Lung (tissue), 11 donors: ENCODE measurements at regions not wholly inside any gene's neighbourhood (a gene's known extent, or its start where the extent isn't known, plus 50 kb on each side); places are given as distances from the start of the nearest gene placed in this dataset.
A peak's percentile ranks its signal among the peaks of the same experiment; 100 is the strongest.

Source experiments
- ATAC-seq: fragments of 200-7000 bp; cut with Tn5 transposase; one replicate; pipeline ENCODE4 v1.9.1; 2020; ENCODE audit warnings: moderate number of reproducible peaks; ENCODE audit not compliant: insufficient read depth, low FRiP score
- DNase-seq, 3 donors: peaks; one replicate each; pipeline ENCODE4 v3.0.0-alpha.2; 2013 to 2017
- H3K27ac ChIP-seq, 2 donors: one replicate each; pipeline ENCODE4 v1.5.1; 2013; ENCODE audit warnings: mild to moderate bottlenecking in 2 of 2, moderate library complexity in 2 of 2, control low read depth in 1 of 2, inconsistent platforms in 1 of 2, low read depth in 1 of 2, low read length in 1 of 2
- H3K27me3 ChIP-seq, 3 donors: one replicate each; pipeline ENCODE4 v1.5.1; 2013; ENCODE audit warnings: low read length in 2 of 3; ENCODE audit not compliant: control insufficient read depth in 3 of 3, insufficient read depth in 3 of 3
- H3K36me3 ChIP-seq, 4 donors: one replicate each; pipeline ENCODE4 v1.5.1; 2013; ENCODE audit warnings: low read length in 4 of 4, mild to moderate bottlenecking in 1 of 4, moderate library complexity in 1 of 4; ENCODE audit not compliant: control insufficient read depth in 4 of 4, insufficient read depth in 4 of 4
- H3K4me1 ChIP-seq, 5 donors: one replicate each; pipeline ENCODE4 v1.5.1; 2013; ENCODE audit warnings: low read length in 5 of 5, mild to moderate bottlenecking in 2 of 5, moderate library complexity in 1 of 5; ENCODE audit not compliant: control insufficient read depth in 5 of 5, insufficient read depth in 5 of 5
- H3K4me3 ChIP-seq: one replicate; pipeline ENCODE4 v1.5.1; 2013; ENCODE audit warnings: mild to moderate bottlenecking, control low read depth, moderate library complexity
- H3K9ac ChIP-seq, 2 donors: one replicate each; pipeline ENCODE4 v1.5.1; 2013; ENCODE audit warnings: low read length in 2 of 2, control low read depth in 1 of 2; ENCODE audit not compliant: insufficient read depth in 1 of 2
- H3K9me3 ChIP-seq, 4 donors: one replicate each; pipeline ENCODE4 v1.5.1; 2013; ENCODE audit warnings: low read length in 3 of 4, mild to moderate bottlenecking in 1 of 4, moderate library complexity in 1 of 4; ENCODE audit not compliant: control insufficient read depth in 4 of 4, insufficient read depth in 3 of 4
- CTCF ChIP-seq: IDR thresholded peaks from 2 replicates; pipeline ENCODE4 v1.5.1; 2012; ENCODE audit warnings: mild to moderate bottlenecking; ENCODE audit errors: control extremely low read depth, extremely low read depth
- WGBS, 2 donors: extraction: QIAGEN DNeasy Blood & Tissue Kit; methylation state at CpG; one replicate each; pipeline ENCODE4 v1.1.7; 2013; 5-methylcytosine and 5-hydroxymethylcytosine counted together
- donor health status: control.
- donor health status: control.
- donor health status: Bipolar disorder and iron deficiency.
- donor health status: healthy.
- donor health status: DM: yes; HTN: yes; CAD: no.

GRCh38 chr17:27390540-27390939 lies 65.7 kb upstream of the KSR1 start:
- 92 to 98% methylated on average over 8 of the region's 8 CpGs for WGBS, 2 donors
- TF ChIP-seq CTCF = no peak
- no peak for ATAC-seq

GRCh38 chr17:27391427-27391826 lies 64.8 kb upstream of the KSR1 start:
- Histone ChIP-seq H3K36me3 (no peaks in the 10 kb centered on the region), H3K9ac (no peak overlapping the region), H3K4me3 (no peak overlapping the region), H3K27ac (no peak overlapping the region), H3K27me3 (no peaks in the 10 kb centered on the region), H3K9me3 (no peaks in the 10 kb centered on the region), H3K4me1 (peaks cover 0 to 1% (median 0%) of the 10 kb centered on the region in 5 donors)
- DNase-seq (no peak), ATAC-seq (no peak)
- WGBS, 2 donors = 72 to 86% methylated on average over 1 of the region's 1 CpG
- TF ChIP-seq CTCF = no peak

More at GRCh38 chr17:27390540-27390939, 65.7 kb upstream of the KSR1 start:
- H3K27ac ChIP-seq = no peak overlapping the region
- no peak overlapping the region for H3K4me3 ChIP-seq
- H3K27me3 ChIP-seq = no peaks in the 10 kb centered on the region
- peaks cover 0 to 1% (median 0%) of the 10 kb centered on the region in 5 donors for H3K4me1 ChIP-seq
- H3K36me3 ChIP-seq = no peaks in the 10 kb centered on the region
- H3K9ac ChIP-seq = no peak overlapping the region
- no peaks in the 10 kb centered on the region for H3K9me3 ChIP-seq
- no peak for DNase-seq

GRCh38 chr17:27396045-27396444 lies 60.2 kb upstream of the KSR1 start:
- Histone ChIP-seq H3K36me3 (no peaks in the 10 kb centered on the region), H3K4me1 (no peaks in the 10 kb centered on the region), H3K9ac (no peak overlapping the region), H3K27me3 (no peaks in the 10 kb centered on the region), H3K9me3 (no peaks in the 10 kb centered on the region), H3K27ac (no peak overlapping the region), H3K4me3 (no peak overlapping the region)
- TF ChIP-seq CTCF = no peak
- DNase-seq (no peak), ATAC-seq (no peak)
- WGBS, 2 donors = 71 to 75% methylated on average over 1 of the region's 1 CpG

- H3K4me3 ChIP-seq = no peak overlapping the region
- no peaks in the 10 kb centered on the region for H3K9me3 ChIP-seq
- peak in 2 of 3 donors; percentile 10 to 30 for DNase-seq
- H3K27me3 ChIP-seq = no peaks in the 10 kb centered on the region
- no peaks in the 10 kb centered on the region for H3K4me1 ChIP-seq
- TF ChIP-seq CTCF = no peak
- 8 to 13% methylated on average over 1 of the region's 1 CpG for whole genome bisulfite sequencing, 2 donors
- H3K27ac ChIP-seq = no peak overlapping the region
- H3K36me3 ChIP-seq = no peaks in the 10 kb centered on the region
- no peak for ATAC-seq
- H3K9ac ChIP-seq = no peak overlapping the region
Measured at GRCh38 chr17:27396941-27397340, 59.3 kb upstream of the KSR1 start.
